NCI-H146 treated with DMSO at 0.1 percent for 48 hours (cell line): ENCODE measurements at regions not wholly inside any gene's neighbourhood (a gene's known extent, or its start where the extent isn't known, plus 50 kb on each side); places are given as distances from the start of the nearest gene placed in this dataset.
"Not testable (repeated sequence)": the region's sequence is repeated elsewhere in the genome, so short reads cannot be mapped to it uniquely, and the experiment has no call there.

Experiments used
- DNase-seq: peaks from one replicate; lab custom pipeline; 2025; ENCODE audit not compliant: unreplicated experiment; lab: John Stamatoyannopoulos, UW

- no peak for DNase-seq
Observed at GRCh38 chr3:150303768-150304167, 104.3 kb upstream of the TSC22D2 start.

GRCh38 chr3:150302246-150302645 lies 105.9 kb upstream of the TSC22D2 start:
- DNase-seq: no peak

- DNase-seq: no peak
Observed at GRCh38 chr3:150300852-150301517, 107.1 kb upstream of the TSC22D2 start.

GRCh38 chr3:150300388-150300787 lies 107.7 kb upstream of the TSC22D2 start:
- DNase-seq: no peak

GRCh38 chr3:150299201-150299600 lies 108.9 kb upstream of the TSC22D2 start:
- no peak for DNase-seq

- DNase-seq: no peak
Observed at GRCh38 chr3:150296966-150297365, 111.1 kb upstream of the TSC22D2 start.

- no peak for DNase-seq
Observed at GRCh38 chr3:150296123-150296735, 111.9 kb upstream of the TSC22D2 start.

GRCh38 chr3:150293401-150294001 lies 114.6 kb upstream of the TSC22D2 start:
- DNase-seq: no peak

GRCh38 chr3:150292891-150293290 lies 115.2 kb upstream of the TSC22D2 start:
- DNase-seq: no peak

- DNase-seq: no peak
Observed at GRCh38 chr3:150291515-150291914, 116.6 kb upstream of the TSC22D2 start.

GRCh38 chr3:150286390-150287147 lies 121.5 kb upstream of the TSC22D2 start:
- peak; percentile 80 for DNase-seq

GRCh38 chr3:150285601-150286000 lies 122.5 kb upstream of the TSC22D2 start:
- DNase-seq: no peak

- DNase-seq: peak; percentile 100
Observed at GRCh38 chr3:150278843-150279381, 129.2 kb upstream of the TSC22D2 start.

GRCh38 chr3:150278195-150278594 lies 129.9 kb upstream of the TSC22D2 start:
- no peak for DNase-seq

- DNase-seq: no peak
Observed at GRCh38 chr3:150277444-150277843, 130.7 kb upstream of the TSC22D2 start.

GRCh38 chr3:150275941-150276340 lies 132.2 kb upstream of the TSC22D2 start:
- DNase-seq: no peak

- DNase-seq: no peak
Observed at GRCh38 chr3:150274372-150274771, 133.7 kb upstream of the TSC22D2 start.

- no peak for DNase-seq
Observed at GRCh38 chr3:150273396-150273795, 134.7 kb upstream of the TSC22D2 start.

GRCh38 chr3:150271591-150271960 lies 136.5 kb upstream of the TSC22D2 start:
- no peak for DNase-seq

- DNase-seq: no peak
Observed at GRCh38 chr3:150270883-150271590, 137.1 kb upstream of the TSC22D2 start.

GRCh38 chr3:150270444-150270843 lies 137.7 kb upstream of the TSC22D2 start:
- DNase-seq: not testable (repeated sequence)
